GOT3 (cell line): ENCODE measurements at regions not wholly inside any gene's neighbourhood (a gene's known extent, or its start where the extent isn't known, plus 50 kb on each side); places are given as distances from the start of the nearest gene placed in this dataset.

ENCODE experiments used
- DNase-seq: peaks from one replicate; lab custom pipeline; 2025; ENCODE audit warnings: mixed read lengths; lab: John Stamatoyannopoulos, UW

DNA sequence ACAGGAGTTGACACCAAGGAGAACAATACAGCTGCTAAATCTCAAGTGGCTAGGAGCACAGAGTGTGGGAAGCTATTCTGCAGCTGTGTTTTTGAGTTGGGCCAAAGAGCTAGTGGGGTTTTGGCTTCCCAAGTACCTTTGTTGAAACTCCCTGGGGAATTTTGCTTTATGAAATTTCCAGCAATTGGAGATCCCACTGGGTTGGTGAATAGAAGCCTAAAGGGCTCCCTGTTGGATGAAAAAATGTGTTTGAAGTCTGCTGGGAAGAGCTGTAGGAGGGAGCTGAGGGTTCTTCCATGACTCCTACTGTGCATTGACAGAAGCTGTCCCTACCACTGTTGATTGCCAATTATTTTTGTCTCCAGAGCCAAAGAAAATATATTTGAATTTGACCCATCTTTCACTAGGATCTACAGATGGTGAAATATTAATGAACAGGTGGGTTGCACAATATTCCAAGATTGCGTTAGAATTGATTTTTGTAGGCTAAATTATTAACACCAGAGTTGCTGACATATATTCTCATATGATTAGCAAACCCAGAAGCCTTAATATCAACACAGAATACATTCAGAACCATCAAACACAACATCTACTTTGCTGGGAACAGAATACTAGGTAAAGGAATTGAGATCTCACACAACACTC is 95.4 kb upstream of the CYP1B1 start:
- DNase-seq = no peak

DNA sequence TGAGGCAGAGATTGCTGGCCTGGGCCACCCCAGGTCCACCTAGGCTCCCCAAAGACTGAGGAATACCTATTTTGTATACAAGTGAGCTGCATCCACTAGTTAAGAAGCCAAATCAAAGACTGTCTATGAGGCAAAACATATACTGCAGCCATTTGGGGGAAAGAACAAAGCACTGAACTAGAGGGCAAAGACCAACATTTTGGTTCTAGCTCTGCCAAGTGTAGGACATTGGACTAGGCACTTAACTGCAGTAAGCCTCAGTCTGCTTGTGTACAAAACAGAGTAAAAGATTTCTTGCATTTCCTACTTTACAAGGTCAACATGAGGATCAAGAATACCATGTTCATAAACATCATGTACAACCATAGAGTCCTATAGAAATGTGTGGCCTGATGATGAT is 94.8 kb upstream of the CYP1B1 start:
- DNase-seq = no peak

DNA sequence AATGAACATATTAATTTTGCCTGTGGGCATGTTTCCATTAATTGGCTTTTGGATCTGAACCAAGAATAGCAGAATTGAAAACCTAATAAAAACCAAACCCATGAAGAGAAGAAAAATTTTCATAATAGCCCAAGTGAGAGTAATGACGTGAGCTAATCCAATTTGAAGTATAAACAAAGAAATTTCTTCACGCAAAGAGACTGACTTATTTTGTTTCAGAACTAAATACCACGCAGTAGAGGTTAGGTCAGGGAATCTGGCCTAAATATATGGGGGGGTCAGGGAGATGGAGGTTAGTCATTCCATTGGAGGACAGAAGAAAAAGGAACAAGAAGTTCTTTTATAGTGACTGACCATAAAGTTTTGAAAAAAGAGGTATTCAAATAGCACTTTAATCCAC is 94.1 kb upstream of the CYP1B1 start:
- no peak for DNase-seq

GRCh38 chr2:38168710-38169480 is 92.9 kb upstream of the CYP1B1 start:
- DNase-seq = no peak

GRCh38 chr2:38167968-38168350 is 92.0 kb upstream of the CYP1B1 start:
- DNase-seq = no peak

DNA sequence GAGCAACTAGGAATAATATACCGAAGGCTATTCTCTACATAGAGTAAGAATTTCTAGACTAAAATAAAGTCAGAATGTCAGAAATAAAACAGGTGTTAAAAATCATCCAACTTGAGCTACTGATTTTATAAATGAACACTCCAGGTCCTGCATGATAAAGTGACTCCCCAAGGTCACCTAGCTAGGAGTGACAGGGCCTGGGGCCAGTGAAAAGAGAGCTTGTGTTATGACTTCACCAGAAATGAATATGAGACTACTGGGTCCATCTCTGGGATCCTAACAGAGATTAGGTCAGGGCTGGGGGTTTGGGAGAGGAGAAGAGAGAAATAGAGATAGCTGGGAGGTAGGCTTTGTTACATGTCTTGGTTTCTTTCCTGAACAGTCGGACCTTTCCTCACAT is 89.7 kb upstream of the CYP1B1 start:
- DNase-seq = no peak

- no peak for DNase-seq
These were observed 88.9 kb upstream of the CYP1B1 start for GRCh38 chr2:38164881-38165280.

DNA sequence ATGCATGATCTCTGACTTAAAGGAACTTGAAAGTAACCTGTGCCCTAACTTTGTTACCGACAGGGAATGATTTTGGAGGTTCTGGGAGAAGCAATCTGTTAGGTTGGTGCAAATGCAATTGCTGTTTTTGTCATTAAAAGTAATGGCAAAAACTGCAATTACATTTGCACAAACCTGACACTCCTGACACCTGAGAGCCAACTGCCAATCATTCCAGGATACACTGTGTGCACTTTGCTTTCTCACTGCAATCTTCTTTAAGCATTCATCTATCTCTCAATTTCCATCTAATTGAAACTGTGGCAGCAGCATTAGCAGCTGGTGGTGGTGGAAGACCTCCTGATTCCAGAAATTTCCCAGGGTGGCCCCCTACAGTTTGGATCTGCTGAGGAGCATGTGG is 87.6 kb upstream of the CYP1B1 start:
- no peak for DNase-seq

DNA sequence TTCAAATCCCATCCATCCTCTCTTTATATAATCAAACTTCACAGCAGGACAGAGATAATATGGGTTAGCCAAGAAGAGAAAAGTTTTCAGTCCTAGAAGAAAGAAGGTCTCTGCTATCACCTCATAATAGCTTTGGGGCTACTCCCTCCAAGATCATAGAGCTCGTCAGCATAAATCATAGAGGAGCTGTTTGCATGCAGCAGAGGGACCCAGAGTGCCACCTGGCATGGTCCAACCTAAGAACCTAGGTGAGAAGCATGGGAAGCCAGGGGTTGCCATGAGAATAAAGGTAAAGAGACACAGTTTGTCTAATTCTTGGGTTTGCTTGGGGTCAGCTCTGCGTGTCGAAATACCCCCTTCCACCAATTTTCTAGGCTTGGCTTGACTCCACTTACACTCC is 87.1 kb upstream of the CYP1B1 start:
- no peak for DNase-seq

DNA sequence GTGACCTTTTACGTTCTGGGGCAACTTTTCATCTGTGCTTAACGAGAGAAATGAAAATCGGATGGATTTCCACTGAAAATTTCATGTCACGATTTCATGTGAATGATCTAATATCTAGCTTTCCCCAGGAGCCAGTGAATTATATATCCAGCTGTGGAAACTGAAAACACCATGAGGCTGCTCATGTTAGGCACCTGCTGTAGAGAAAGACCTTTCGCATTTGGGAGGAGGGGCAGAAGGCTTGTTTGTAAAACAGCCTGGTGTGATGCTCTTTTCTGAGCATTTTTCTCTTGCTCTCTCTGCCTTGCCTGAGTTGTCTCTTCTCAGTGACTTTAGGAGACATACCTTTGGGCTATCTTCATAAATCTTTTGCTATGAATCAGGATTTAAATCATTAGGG is 84.6 kb upstream of the CYP1B1 start:
- no peak for DNase-seq

- no peak for DNase-seq
These were observed 83.6 kb upstream of the CYP1B1 start for GRCh38 chr2:38159597-38159996.

- no peak for DNase-seq
These were observed 83.2 kb upstream of the CYP1B1 start for GRCh38 chr2:38159191-38159590.

DNA sequence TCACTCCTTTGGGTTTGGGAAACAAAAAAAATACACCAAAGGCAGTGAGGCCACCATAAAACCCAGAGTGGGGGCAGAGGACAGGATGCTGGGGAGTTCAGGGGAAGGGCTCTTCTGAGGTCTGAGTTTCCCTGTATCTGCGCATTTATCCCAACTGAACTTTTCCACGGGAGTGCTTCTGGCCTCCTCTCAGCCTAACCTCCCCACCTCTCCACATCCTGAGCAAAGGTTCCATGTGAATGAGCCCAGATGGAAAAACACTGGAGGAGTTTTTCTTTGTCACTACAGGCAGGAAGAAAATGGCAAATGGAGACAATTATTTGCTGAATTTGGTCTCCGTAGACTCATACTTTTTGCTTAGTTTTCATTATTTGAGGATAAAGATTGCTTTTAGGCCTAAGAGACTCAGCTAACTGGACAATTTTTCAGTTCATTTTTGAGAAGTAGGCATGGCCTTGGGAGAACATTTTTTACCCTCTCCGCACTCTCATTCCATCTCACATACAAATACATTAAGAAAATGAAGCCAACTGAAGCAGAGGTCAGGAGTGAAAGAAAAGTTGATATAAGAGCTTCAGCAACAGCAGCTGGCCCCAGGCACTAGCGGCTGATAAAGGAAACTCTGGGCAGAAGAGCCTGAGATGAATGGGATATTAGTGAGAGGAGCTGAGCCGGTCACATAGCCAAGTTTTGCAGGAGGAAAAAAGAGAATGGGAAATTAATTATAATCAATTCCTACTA is 82.6 kb upstream of the CYP1B1 start:
- DNase-seq = no peak

DNA sequence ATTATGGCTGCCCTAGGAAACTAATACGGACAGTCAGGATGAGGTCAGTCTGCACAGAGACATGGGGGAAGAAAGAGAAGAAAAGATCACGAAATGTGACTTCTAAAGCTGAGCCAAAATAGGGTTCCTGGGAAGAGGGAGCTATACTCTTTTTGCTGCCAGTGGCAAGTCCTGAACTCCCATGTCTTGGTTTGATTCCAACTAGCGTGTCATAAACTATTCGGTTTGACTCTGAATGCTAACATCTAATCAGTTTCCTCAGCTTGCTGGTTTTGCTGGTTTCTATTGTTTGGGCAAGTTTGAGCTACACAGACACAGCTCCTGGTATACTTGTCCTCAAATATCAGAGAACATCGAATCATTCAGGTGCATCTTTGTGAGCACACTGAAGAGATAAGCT is 80.5 kb upstream of the CYP1B1 start:
- DNase-seq = no peak

DNA sequence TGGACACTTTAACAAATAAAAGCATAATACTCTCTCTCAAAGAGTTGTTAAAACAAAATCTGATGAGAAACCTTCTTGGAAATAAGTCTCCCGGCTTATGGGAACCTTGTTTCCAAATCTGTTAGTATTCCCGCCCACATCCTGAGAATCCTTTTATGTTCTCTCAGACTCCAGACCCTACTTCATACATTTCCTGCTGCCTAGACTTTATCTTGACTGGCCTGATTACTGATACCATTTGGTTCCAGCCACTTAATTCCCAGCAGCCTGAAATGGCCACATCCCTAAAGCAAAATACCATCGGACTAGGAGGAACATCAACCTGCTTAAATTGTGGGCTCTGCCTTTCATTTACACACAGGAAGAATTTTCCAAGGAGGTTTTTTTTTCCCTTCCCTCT is 79.1 kb upstream of the CYP1B1 start:
- no peak for DNase-seq

DNA sequence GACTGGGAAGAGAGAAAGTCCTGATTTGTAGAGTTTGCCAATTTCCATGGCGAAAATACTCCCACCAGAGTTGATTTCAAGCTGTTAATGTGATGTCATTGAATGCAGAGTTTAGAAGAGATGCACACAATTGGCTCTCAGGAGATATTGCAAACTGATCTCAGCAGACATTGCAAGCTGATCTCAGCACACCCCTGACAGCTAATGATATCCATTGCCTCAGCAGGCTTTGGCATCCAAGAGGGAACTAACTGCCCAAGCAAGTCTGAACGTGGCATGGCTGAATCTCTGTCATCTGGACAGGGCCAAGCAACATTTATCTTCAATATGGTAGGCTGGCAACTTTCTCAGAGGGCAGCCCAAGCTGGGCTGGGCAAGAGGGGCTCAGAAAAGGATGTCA is 78.4 kb upstream of the CYP1B1 start:
- no peak for DNase-seq

GRCh38 chr2:38153476-38154135 is 77.7 kb upstream of the CYP1B1 start:
- DNase-seq = no peak

DNA sequence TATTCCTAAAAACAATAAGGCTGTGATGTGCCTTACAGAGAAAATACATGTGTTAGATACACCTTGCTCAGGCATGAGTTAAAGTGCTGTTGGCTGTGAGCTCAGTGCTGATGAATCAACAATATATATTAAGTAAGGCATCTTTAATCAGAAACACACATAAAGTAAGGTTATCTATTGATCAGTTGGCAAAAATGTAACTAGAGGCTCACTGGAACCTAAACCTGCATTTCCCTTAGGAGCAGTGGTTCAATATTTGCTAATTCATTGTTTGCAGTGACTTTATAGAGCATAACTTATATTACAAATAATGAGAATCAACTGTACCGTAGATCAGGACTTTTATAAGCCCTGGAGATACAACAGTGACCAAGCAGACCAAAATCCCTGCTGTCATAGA is 77.0 kb upstream of the CYP1B1 start:
- no peak for DNase-seq

- no peak for DNase-seq
These were observed 76.1 kb upstream of the CYP1B1 start for GRCh38 chr2:38152035-38152434.

DNA sequence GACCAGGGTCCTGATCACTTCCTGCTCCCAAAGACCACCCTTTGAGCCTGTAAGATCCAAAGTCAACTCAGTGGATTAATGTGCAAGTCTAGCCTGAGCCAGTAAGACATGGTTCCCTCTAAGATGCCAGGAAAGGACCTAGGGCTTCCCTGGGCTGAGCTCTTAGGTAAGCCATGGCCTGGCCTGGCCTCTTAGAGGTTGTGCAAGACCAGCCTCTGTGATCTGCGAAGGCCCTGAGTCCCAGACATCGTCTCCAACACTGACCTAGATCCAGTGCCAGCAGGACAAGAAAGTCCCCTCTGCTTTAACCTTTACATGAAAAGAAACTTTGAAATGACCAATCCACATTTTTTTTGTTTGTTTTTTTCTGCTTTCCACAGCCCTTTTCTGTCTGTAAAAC is 73.6 kb upstream of the CYP1B1 start:
- no peak for DNase-seq

GRCh38 chr2:38148501-38148900 is 72.5 kb upstream of the CYP1B1 start:
- no peak for DNase-seq

GRCh38 chr2:38147333-38148121 is 71.6 kb upstream of the CYP1B1 start:
- DNase-seq = no peak
